Endothelial cell of umbilical vein (primary cell): ENCODE measurements at regions not wholly inside any gene's neighbourhood (a gene's known extent, or its start where the extent isn't known, plus 50 kb on each side); places are given as distances from the start of the nearest gene placed in this dataset.

Experiments used
- BruUV-seq: library from RNA; stranded (reverse); fragments of 400-500 nt; replicated peaks from 2 replicates; lab custom pipeline; 2021; lab: Mats Ljungman, UMichigan
- CTCF ChIA-PET: fragments of 300-600, 350-600 bp; sonication (Branson Sonifier 250); formaldehyde crosslinking; loops from one replicate; lab custom pipeline; 2021; ENCODE audit warnings: antibody characterized with exemption, inconsistent platforms; lab: Charles Lee
- POLR2A ChIA-PET: fragments of 300-600, 350-600 bp; sonication (Branson Sonifier 250); formaldehyde crosslinking; loops from one replicate; lab custom pipeline; 2021; ENCODE audit warnings: antibody characterized with exemption, inconsistent platforms; lab: Charles Lee
- DNase-seq: peaks from one replicate; pipeline ENCODE4 v3.0.0-alpha.2; 2011; ENCODE audit warnings: low read depth, low spot score
- FAIRE-seq: peaks from 2 replicates; lab custom pipeline; 2011; peaks lifted over from hg19 to GRCh38; lab: Jason Lieb, UNC
- H2AFZ ChIP-seq: 2 replicates; pipeline ENCODE4 v1.6.0; 2012; ENCODE audit warnings: low read depth, low read length, control low read depth, inconsistent platforms
- H3K27ac ChIP-seq: 2 replicates; pipeline ENCODE4 v1.5.1; 2011; ENCODE audit warnings: low read depth, mild to moderate bottlenecking, control low read depth, low read length, moderate library complexity; ENCODE audit not compliant: insufficient read depth
- H3K27me3 ChIP-seq, 2 experiments: 2 replicates each; pipeline versions ENCODE4 v1.6.0 to v1.6.1; 2011; ENCODE audit warnings: low read length in 2 of 2, mixed read lengths in 1 of 2; ENCODE audit not compliant: control insufficient read depth in 2 of 2, insufficient read depth in 2 of 2
- H3K36me3 ChIP-seq, 2 experiments: 2 replicates in 1 of 2; 3 replicates in 1 of 2; pipeline ENCODE4 v1.5.1; 2011; ENCODE audit warnings: low read length in 2 of 2, mild to moderate bottlenecking in 1 of 2, moderate library complexity in 1 of 2; ENCODE audit not compliant: control insufficient read depth in 2 of 2, insufficient read depth in 2 of 2; ENCODE audit errors: extremely low read depth in 1 of 2
- H3K4me1 ChIP-seq: 3 replicates; pipeline ENCODE4 v1.5.1; 2011; ENCODE audit warnings: mild to moderate bottlenecking, low read length; ENCODE audit not compliant: control insufficient read depth, insufficient read depth; ENCODE audit errors: extremely low read depth
- H3K4me2 ChIP-seq: 2 replicates; pipeline ENCODE4 v1.6.1; 2011; ENCODE audit warnings: low read length, control low read depth, mixed read lengths; ENCODE audit not compliant: insufficient read depth
- H3K4me3 ChIP-seq, 3 experiments: fragments of 200-600 bp in 1 of 3; sonication (generic), shearing (Covaris generic) in 1 of 3; replicated peaks in 1 of 3; 2 replicates each; pipeline ENCODE4 v1.5.1; 2011 to 2016; ENCODE audit warnings: control low read depth in 3 of 3, low read length in 3 of 3, mild to moderate bottlenecking in 2 of 3, inconsistent platforms in 1 of 3, low read depth in 1 of 3, moderate library complexity in 1 of 3; ENCODE audit not compliant: insufficient read depth in 1 of 3
- H3K79me2 ChIP-seq: 2 replicates; pipeline ENCODE4 v1.6.0; 2012; ENCODE audit warnings: low read length, inconsistent platforms; ENCODE audit not compliant: control insufficient read depth, insufficient read depth
- H3K9ac ChIP-seq: replicated peaks from 2 replicates; pipeline ENCODE3; 2011; ENCODE audit warnings: low read length, control low read depth; ENCODE audit not compliant: insufficient read depth; ENCODE audit errors: extremely low read depth
- H3K9me1 ChIP-seq: replicated peaks from 3 replicates; pipeline ENCODE4 v1.6.0; 2011; ENCODE audit warnings: mild to moderate bottlenecking, low read length; ENCODE audit not compliant: control insufficient read depth, insufficient read depth; ENCODE audit errors: extremely low read depth
- H3K9me3 ChIP-seq: replicated peaks from 2 replicates; pipeline ENCODE4 v1.5.1; 2012; ENCODE audit warnings: low read length, inconsistent platforms; ENCODE audit not compliant: control insufficient read depth, insufficient read depth
- H4K20me1 ChIP-seq: replicated peaks from 2 replicates; pipeline ENCODE3; 2011; ENCODE audit warnings: mild to moderate bottlenecking, low read length; ENCODE audit not compliant: control insufficient read depth, insufficient read depth; ENCODE audit errors: extremely low read depth
- CTCF ChIP-seq, 2 donors: IDR thresholded peaks; 1 replicate in 1 of 2; 2 replicates in 1 of 2; pipeline ENCODE4 v1.5.1; 2011; ENCODE audit warnings: low read length in 2 of 2, mild to moderate bottlenecking in 2 of 2, moderate library complexity in 2 of 2, control low read depth in 1 of 2, inconsistent platforms in 1 of 2, low read depth in 1 of 2; ENCODE audit not compliant: insufficient read depth in 1 of 2; ENCODE audit errors: extremely low read depth in 1 of 2
- EZH2 ChIP-seq: IDR thresholded peaks from 2 replicates; pipeline ENCODE4 v1.6.1; 2012; ENCODE audit warnings: borderline replicate concordance, low read depth, mild to moderate bottlenecking, moderate library complexity, low read length, inconsistent platforms; ENCODE audit not compliant: severe bottlenecking
- FOS ChIP-seq: IDR thresholded peaks from 2 replicates; pipeline ENCODE4 v1.6.1; 2011; ENCODE audit warnings: mild to moderate bottlenecking, low read length, moderate library complexity, borderline replicate concordance; ENCODE audit not compliant: insufficient read depth
- GATA2 ChIP-seq: IDR thresholded peaks from 2 replicates; pipeline ENCODE4 v1.7.0; 2011; ENCODE audit warnings: low read depth, mild to moderate bottlenecking, moderate library complexity, mixed read lengths, low read length; ENCODE audit not compliant: insufficient read length, insufficient read depth
- JUN ChIP-seq: IDR thresholded peaks from 2 replicates; pipeline ENCODE4 v1.6.1; 2011; ENCODE audit warnings: borderline replicate concordance, low read depth; ENCODE audit not compliant: insufficient read length, insufficient read depth
- MAX ChIP-seq: IDR thresholded peaks from 2 replicates; pipeline ENCODE4 v1.6.1; 2011; ENCODE audit not compliant: insufficient read depth, insufficient read length
- MYC ChIP-seq: IDR thresholded peaks from one replicate; pipeline ENCODE4 v1.6.1; 2011; ENCODE audit warnings: mild to moderate bottlenecking, low read depth, low read length
- POLR2A ChIP-seq: IDR thresholded peaks from 2 replicates; pipeline ENCODE4 v1.6.1; 2012; ENCODE audit warnings: low read depth, mild to moderate bottlenecking, control low read depth, low read length
- POLR2AphosphoS5 ChIP-seq: IDR thresholded peaks from 2 replicates; pipeline ENCODE4 v1.6.1; 2012; ENCODE audit warnings: low read depth, mild to moderate bottlenecking, control low read depth, low read length, moderate library complexity; ENCODE audit not compliant: insufficient read depth
- dilution Hi-C: fragments of 300-500 bp; cut with MboI; formaldehyde crosslinking; loops from one replicate; pipeline ENCODE4 v1.15.0; 2019; ENCODE audit warnings: low sequenced_read_pairs; ENCODE audit not compliant: extremely low pct_ligation_motif_present
- intact Hi-C: fragments of 100-400 bp; cut with micrococcal nuclease; formaldehyde crosslinking; loops from one replicate; pipeline ENCODE4 v1.10.0; 2022

DNA sequence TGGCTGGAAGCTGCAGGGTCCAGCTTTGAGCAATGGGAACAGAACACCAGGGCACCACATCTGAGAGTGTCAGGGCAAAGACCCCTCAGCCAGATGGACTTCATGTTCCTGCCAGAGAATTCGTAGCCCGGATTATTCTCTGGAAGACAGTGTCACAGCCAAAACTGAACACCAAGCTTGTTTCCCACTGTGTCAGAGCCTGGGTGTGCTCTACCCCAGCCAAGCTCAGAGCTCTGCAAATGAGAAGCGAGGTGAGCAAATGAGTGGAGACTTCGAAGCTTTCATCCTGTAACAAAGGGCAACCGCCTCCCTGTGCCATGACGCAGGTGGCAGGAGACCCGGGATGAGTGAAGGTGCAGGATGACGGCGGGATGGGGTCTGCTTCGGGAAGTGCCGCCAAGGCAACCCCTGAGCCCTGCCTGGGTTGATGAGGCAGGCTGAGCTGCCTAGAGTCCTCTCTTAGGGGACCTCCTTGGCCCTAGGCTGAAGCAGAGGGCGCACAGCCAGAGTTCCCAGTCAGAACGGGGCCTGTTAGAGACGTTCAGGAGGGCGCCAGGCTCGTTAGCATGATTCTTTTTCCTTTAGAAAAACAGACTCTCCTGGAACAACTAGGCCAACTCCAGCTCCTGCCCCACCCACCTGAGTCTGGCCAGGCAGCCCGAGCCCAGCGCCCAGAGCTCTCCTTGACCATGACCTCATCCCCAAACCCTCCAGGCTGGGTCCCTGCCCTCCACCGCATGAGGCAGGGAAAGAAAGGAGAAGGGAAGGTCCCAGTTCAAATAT is 187.7 kb downstream of the SOD2 start:
- no peak for FAIRE-seq
- no peak overlapping the region for H3K4me2 ChIP-seq
- intact Hi-C loops (no loop called here), dilution Hi-C loops (no loop called here)
- no peak overlapping the region for H2AFZ ChIP-seq
- no peaks in the 10 kb centered on the region for H4K20me1 ChIP-seq
- ChIA-PET CTCF (no interaction called here), POLR2A (no interaction called here)
- H3K4me3 ChIP-seq, result no peak overlapping the region
- no peaks in the 10 kb centered on the region for H3K4me1 ChIP-seq
- peaks cover 3% of the 10 kb centered on the region for H3K9me3 ChIP-seq
- H3K36me3 ChIP-seq, result no peaks in the 10 kb centered on the region
- no TSS peak for BruUV-seq
- H3K27ac ChIP-seq, result no peak overlapping the region
- H3K79me2 ChIP-seq, result no peaks in the 10 kb centered on the region
- no peaks in the 10 kb centered on the region for H3K27me3 ChIP-seq
- DNase-seq, result no peak
- no peak overlapping the region for H3K9ac ChIP-seq
- H3K9me1 ChIP-seq, result no peaks in the 10 kb centered on the region
- no peak for TF ChIP-seq FOS
- no peak for TF ChIP-seq POLR2AphosphoS5
- no peak for TF ChIP-seq MAX
- no peak for TF ChIP-seq CTCF (IDR thresholded peaks at IDR 0.05; ENCODE audit: extremely low read depth in 1 of 2, insufficient read depth in 1 of 2, low read depth in 1 of 2, low read length in 2 of 2)
- TF ChIP-seq JUN, result no peak
- TF ChIP-seq EZH2, result no peak
- no peak for TF ChIP-seq MYC
- TF ChIP-seq GATA2, result no peak
- TF ChIP-seq POLR2A, result no peak
